ENCODE measurements at regions not wholly inside any gene's neighbourhood (a gene's known extent, or its start where the extent isn't known, plus 50 kb on each side); places are given as distances from the start of the nearest gene placed in this dataset.
A peak's percentile ranks its signal among the peaks of the same experiment; 100 is the strongest.

GRCh38 chr7:69398986-69399385 is 199.3 kb upstream of the AUTS2 start:
- H3K36me3 ChIP-seq, result no peaks in the 10 kb centered on the region
- no peak for DNase-seq
- H3K27me3 ChIP-seq, result no peaks in the 10 kb centered on the region
- H3K4me3 ChIP-seq, result no peak overlapping the region
- no peak for TF ChIP-seq CTCF (IDR thresholded peaks at IDR 0.05)
- no peak overlapping the region for H3K27ac ChIP-seq
- H3K9me3 ChIP-seq, result no peaks in the 10 kb centered on the region
- intact Hi-C loops (cut with DNase I; ENCODE audit: low total_unique reads), result no loop called here
- no peaks in the 10 kb centered on the region for H3K4me1 ChIP-seq

- Histone ChIP-seq H3K4me1 (no peaks in the 10 kb centered on the region), H3K27me3 (peaks cover 0 to under 1% of the 10 kb centered on the region in 2 donors), H3K27ac (no peak overlapping the region), H3K36me3 (no peaks in the 10 kb centered on the region), H3K4me3 (no peak overlapping the region), H3K9me3 (no peaks in the 10 kb centered on the region)
- no peak for TF ChIP-seq CTCF (IDR thresholded peaks at IDR 0.05)
- DNase-seq, result no peak
- intact Hi-C loops (cut with DNase I; ENCODE audit: low total_unique reads), result no loop called here
Observed at GRCh38 chr7:69399401-69399800, 198.9 kb upstream of the AUTS2 start.

GRCh38 chr7:69402696-69403095 is 195.6 kb upstream of the AUTS2 start:
- Histone ChIP-seq H3K27me3 (peaks cover 0 to 3% of the 10 kb centered on the region in 2 donors), H3K27ac (no peak overlapping the region), H3K9me3 (no peaks in the 10 kb centered on the region), H3K36me3 (no peaks in the 10 kb centered on the region), H3K4me3 (no peak overlapping the region), H3K4me1 (no peaks in the 10 kb centered on the region)
- no peak for TF ChIP-seq CTCF (IDR thresholded peaks at IDR 0.05)
- intact Hi-C loops (cut with DNase I; ENCODE audit: low total_unique reads), result no loop called here
- no peak for DNase-seq

GRCh38 chr7:69403169-69403568 is 195.1 kb upstream of the AUTS2 start:
- Histone ChIP-seq H3K4me1 (no peaks in the 10 kb centered on the region), H3K4me3 (no peak overlapping the region), H3K27me3 (peaks cover 0 to 3% of the 10 kb centered on the region in 2 donors), H3K9me3 (no peaks in the 10 kb centered on the region), H3K27ac (no peak overlapping the region), H3K36me3 (no peaks in the 10 kb centered on the region)
- intact Hi-C loops (cut with DNase I; ENCODE audit: low total_unique reads), result no loop called here
- peak in 1 of 2 experiments; percentile 15 for TF ChIP-seq CTCF (IDR thresholded peaks at IDR 0.05)
- no peak for DNase-seq

- Histone ChIP-seq H3K9me3 (no peaks in the 10 kb centered on the region), H3K27me3 (peaks cover 0 to 25% of the 10 kb centered on the region in 2 donors), H3K4me3 (no peak overlapping the region), H3K27ac (no peak overlapping the region), H3K4me1 (peaks cover 0 to 3% (median 0%) of the 10 kb centered on the region in 4 donors), H3K36me3 (no peaks in the 10 kb centered on the region)
- intact Hi-C loops (cut with DNase I; ENCODE audit: low total_unique reads), result no loop called here
- DNase-seq, result no peak
- TF ChIP-seq CTCF (IDR thresholded peaks at IDR 0.05), result no peak
Observed at GRCh38 chr7:69411018-69411417, 187.3 kb upstream of the AUTS2 start.

GRCh38 chr7:69411466-69411865 is 186.8 kb upstream of the AUTS2 start:
- H3K27me3 ChIP-seq, result peaks cover 0 to 25% of the 10 kb centered on the region in 2 donors

More at GRCh38 chr7:69411466-69411865, 186.8 kb upstream of the AUTS2 start:
- DNase-seq, result no peak
- intact Hi-C loops (cut with DNase I; ENCODE audit: low total_unique reads), result no loop called here
- Histone ChIP-seq H3K27ac (no peak overlapping the region), H3K9me3 (no peaks in the 10 kb centered on the region), H3K4me1 (peaks cover 0 to 3% (median 0%) of the 10 kb centered on the region in 4 donors), H3K36me3 (no peaks in the 10 kb centered on the region), H3K4me3 (no peak overlapping the region)
- no peak for TF ChIP-seq CTCF (IDR thresholded peaks at IDR 0.05)
